ENCODE measurements at regions not wholly inside any gene's neighbourhood (a gene's known extent, or its start where the extent isn't known, plus 50 kb on each side); places are given as distances from the start of the nearest gene placed in this dataset.
"Not testable (repeated sequence)": the region's sequence is repeated elsewhere in the genome, so short reads cannot be mapped to it uniquely, and the experiment has no call there.

DNA sequence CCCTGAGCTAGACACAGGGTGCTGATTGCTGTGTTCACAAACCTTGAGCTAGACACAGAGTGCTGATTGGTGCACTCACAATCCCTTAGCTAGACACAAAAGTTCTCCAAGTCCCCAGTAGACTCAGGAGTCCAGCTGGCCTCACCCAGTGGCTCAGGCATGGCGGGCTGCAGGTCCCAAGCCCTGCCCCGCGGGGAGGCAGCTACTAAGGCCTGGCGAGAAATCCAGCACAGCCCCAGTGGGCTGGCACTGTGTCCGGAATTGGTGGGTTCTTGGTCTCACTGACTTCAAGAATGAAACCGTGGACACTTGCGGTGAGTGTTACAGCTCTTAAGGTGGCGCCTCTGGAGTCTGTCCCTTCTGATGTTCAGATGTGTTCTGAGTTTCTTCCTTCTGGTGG is 741.2 kb downstream of the SOCS6 start:
- TF ChIP-seq SUZ12 (IDR thresholded peaks at IDR 0.05; ENCODE audit: extremely low read depth, insufficient read depth, insufficient read length); YY1 (IDR thresholded peaks at IDR 0.05; ENCODE audit: insufficient read depth, insufficient read length): not testable (repeated sequence)
